KOPT-K1 (cell line): ENCODE measurements at regions not wholly inside any gene's neighbourhood (a gene's known extent, or its start where the extent isn't known, plus 50 kb on each side); places are given as distances from the start of the nearest gene placed in this dataset.

Experiments
- H3K27ac ChIP-seq: fragments of 200-600 bp; sonication (generic); 2 replicates; pipeline ENCODE4 v1.5.1; 2016; ENCODE audit warnings: antibody characterized with exemption, mild to moderate bottlenecking, low read depth, low read length; ENCODE audit not compliant: poor library complexity, severe bottlenecking
- H3K36me3 ChIP-seq: fragments of 200-600 bp; sonication (generic); 2 replicates; pipeline ENCODE4 v1.5.1; 2017; ENCODE audit warnings: antibody characterized with exemption, mild to moderate bottlenecking, low read length, moderate library complexity; ENCODE audit not compliant: insufficient read depth
- H3K9me3 ChIP-seq: fragments of 200-600 bp; sonication (generic); 2 replicates; pipeline ENCODE4 v1.5.1; 2017; ENCODE audit warnings: antibody characterized with exemption, low read length, mild to moderate bottlenecking; ENCODE audit not compliant: insufficient read depth, poor library complexity, severe bottlenecking

- Histone ChIP-seq H3K9me3 (peaks cover 2% of the 10 kb centered on the region), H3K27ac (no peak overlapping the region)
These were observed 486.7 kb upstream of the ADAMTS16 start for GRCh38 chr5:4653475-4653874.

GRCh38 chr5:4659851-4660250 lies 480.3 kb upstream of the ADAMTS16 start:
- Histone ChIP-seq H3K27ac (no peak overlapping the region), H3K36me3 (no peaks in the 10 kb centered on the region), H3K9me3 (peaks cover 3% of the 10 kb centered on the region)

More at GRCh38 chr5:4653475-4653874, 486.7 kb upstream of the ADAMTS16 start:
- H3K36me3 ChIP-seq, result no peaks in the 10 kb centered on the region

GRCh38 chr5:4661326-4661725 lies 478.8 kb upstream of the ADAMTS16 start:
- Histone ChIP-seq H3K27ac (no peak overlapping the region), H3K9me3 (peaks cover 3% of the 10 kb centered on the region), H3K36me3 (no peaks in the 10 kb centered on the region)

GRCh38 chr5:4661836-4662235 lies 478.3 kb upstream of the ADAMTS16 start:
- peaks cover 3% of the 10 kb centered on the region for H3K9me3 ChIP-seq

GRCh38 chr5:4662756-4663155 lies 477.4 kb upstream of the ADAMTS16 start:
- peaks cover 3% of the 10 kb centered on the region for H3K9me3 ChIP-seq
- H3K36me3 ChIP-seq, result no peaks in the 10 kb centered on the region
- H3K27ac ChIP-seq, result no peak overlapping the region

More at GRCh38 chr5:4661836-4662235, 478.3 kb upstream of the ADAMTS16 start:
- Histone ChIP-seq H3K36me3 (no peaks in the 10 kb centered on the region), H3K27ac (no peak overlapping the region)

GRCh38 chr5:4665911-4666310 lies 474.2 kb upstream of the ADAMTS16 start:
- no peaks in the 10 kb centered on the region for H3K9me3 ChIP-seq
- H3K36me3 ChIP-seq, result no peaks in the 10 kb centered on the region

GRCh38 chr5:4674166-4674565 lies 466.0 kb upstream of the ADAMTS16 start:
- H3K36me3 ChIP-seq, result no peaks in the 10 kb centered on the region
- H3K27ac ChIP-seq, result no peak overlapping the region
- H3K9me3 ChIP-seq, result no peaks in the 10 kb centered on the region

More at GRCh38 chr5:4665911-4666310, 474.2 kb upstream of the ADAMTS16 start:
- no peak overlapping the region for H3K27ac ChIP-seq

GRCh38 chr5:4676934-4677333 lies 463.2 kb upstream of the ADAMTS16 start:
- Histone ChIP-seq H3K9me3 (no peaks in the 10 kb centered on the region), H3K27ac (no peak overlapping the region), H3K36me3 (no peaks in the 10 kb centered on the region)

- Histone ChIP-seq H3K27ac (no peak overlapping the region), H3K36me3 (no peaks in the 10 kb centered on the region)
These were observed 455.2 kb upstream of the ADAMTS16 start for GRCh38 chr5:4684946-4685345.

GRCh38 chr5:4698596-4698995 lies 441.5 kb upstream of the ADAMTS16 start:
- no peak overlapping the region for H3K27ac ChIP-seq
- no peaks in the 10 kb centered on the region for H3K9me3 ChIP-seq
- no peaks in the 10 kb centered on the region for H3K36me3 ChIP-seq

More at GRCh38 chr5:4684946-4685345, 455.2 kb upstream of the ADAMTS16 start:
- no peaks in the 10 kb centered on the region for H3K9me3 ChIP-seq

GRCh38 chr5:4699592-4699991 lies 440.5 kb upstream of the ADAMTS16 start:
- Histone ChIP-seq H3K9me3 (no peaks in the 10 kb centered on the region), H3K27ac (no peak overlapping the region), H3K36me3 (no peaks in the 10 kb centered on the region)

GRCh38 chr5:4700069-4700468 lies 440.1 kb upstream of the ADAMTS16 start:
- Histone ChIP-seq H3K27ac (no peak overlapping the region), H3K36me3 (no peaks in the 10 kb centered on the region), H3K9me3 (no peaks in the 10 kb centered on the region)

- H3K9me3 ChIP-seq, result no peaks in the 10 kb centered on the region
- no peaks in the 10 kb centered on the region for H3K36me3 ChIP-seq
- no peak overlapping the region for H3K27ac ChIP-seq
These were observed 439.3 kb upstream of the ADAMTS16 start for GRCh38 chr5:4700871-4701270.

GRCh38 chr5:4703931-4704458 lies 436.1 kb upstream of the ADAMTS16 start:
- no peak overlapping the region for H3K27ac ChIP-seq
- H3K36me3 ChIP-seq, result no peaks in the 10 kb centered on the region
- no peaks in the 10 kb centered on the region for H3K9me3 ChIP-seq

GRCh38 chr5:4704951-4705350 lies 435.2 kb upstream of the ADAMTS16 start:
- Histone ChIP-seq H3K27ac (no peak overlapping the region), H3K36me3 (no peaks in the 10 kb centered on the region), H3K9me3 (no peaks in the 10 kb centered on the region)

- Histone ChIP-seq H3K27ac (no peak overlapping the region), H3K9me3 (no peaks in the 10 kb centered on the region), H3K36me3 (no peaks in the 10 kb centered on the region)
These were observed 423.3 kb upstream of the ADAMTS16 start for GRCh38 chr5:4716781-4717180.
